Epithelial cell of esophagus (primary cell): ENCODE measurements at regions not wholly inside any gene's neighbourhood (a gene's known extent, or its start where the extent isn't known, plus 50 kb on each side); places are given as distances from the start of the nearest gene placed in this dataset.
A peak's percentile ranks its signal among the peaks of the same experiment; 100 is the strongest.

Experiments used
- DNase-seq: peaks from one replicate; pipeline ENCODE4 v3.0.0; 2010; ENCODE audit warnings: low read depth
- H3K4me3 ChIP-seq: 2 replicates; pipeline ENCODE4 v1.5.1; 2011; ENCODE audit warnings: mild to moderate bottlenecking, low read length, control low read depth
- CTCF ChIP-seq: IDR thresholded peaks from 2 replicates; pipeline ENCODE4 v1.5.1; 2011; ENCODE audit warnings: low read depth, mild to moderate bottlenecking, low read length, control low read depth, inconsistent platforms; ENCODE audit not compliant: insufficient read depth; ENCODE audit errors: missing control alignments

- H3K4me3 ChIP-seq, result no peak overlapping the region
- no peak for TF ChIP-seq CTCF
- DNase-seq, result peak; percentile 10
Observed at GRCh38 chrX:74242050-74242449, 61.9 kb upstream of the ZCCHC13 start.

- TF ChIP-seq CTCF, result no peak
- H3K4me3 ChIP-seq, result no peak overlapping the region
- no peak for DNase-seq
Observed at GRCh38 chrX:74238771-74239170, 65.2 kb upstream of the ZCCHC13 start.

GRCh38 chrX:74234818-74235217 lies 69.2 kb upstream of the ZCCHC13 start:
- no peak for TF ChIP-seq CTCF

GRCh38 chrX:74232859-74233258 lies 71.1 kb upstream of the ZCCHC13 start:
- DNase-seq, result peak; percentile 44
- H3K4me3 ChIP-seq, result no peak overlapping the region
- no peak for TF ChIP-seq CTCF

More at GRCh38 chrX:74234818-74235217, 69.2 kb upstream of the ZCCHC13 start:
- no peak for DNase-seq
- no peak overlapping the region for H3K4me3 ChIP-seq

GRCh38 chrX:74231625-74232024 lies 72.4 kb upstream of the ZCCHC13 start:
- TF ChIP-seq CTCF, result no peak
- peak; percentile 43 for DNase-seq
- no peak overlapping the region for H3K4me3 ChIP-seq

- H3K4me3 ChIP-seq, result no peak overlapping the region
- no peak for DNase-seq
- TF ChIP-seq CTCF, result no peak
Observed at GRCh38 chrX:74230094-74230493, 73.9 kb upstream of the ZCCHC13 start.

- TF ChIP-seq CTCF, result no peak
- H3K4me3 ChIP-seq, result no peak overlapping the region
- DNase-seq, result no peak
Observed at GRCh38 chrX:74225111-74225510, 78.9 kb upstream of the ZCCHC13 start.
